B cell (primary cell): ENCODE measurements at regions not wholly inside any gene's neighbourhood (a gene's known extent, or its start where the extent isn't known, plus 50 kb on each side); places are given as distances from the start of the nearest gene placed in this dataset.

ENCODE experiments used
- EZH2 ChIP-seq: IDR thresholded peaks from 2 replicates; pipeline ENCODE4 v1.6.1; 2012; ENCODE audit warnings: borderline replicate concordance, low read depth, mild to moderate bottlenecking, moderate library complexity, low read length; ENCODE audit not compliant: insufficient read depth, poor library complexity, severe bottlenecking
- TF ChIP-seq, protein P1 (sequence below): fragments of 200-600 bp; IDR thresholded peaks from one replicate; pipeline ENCODE4 v1.8.0; 2022; ENCODE audit warnings: antibody characterized with exemption, mild to moderate bottlenecking

DNA sequence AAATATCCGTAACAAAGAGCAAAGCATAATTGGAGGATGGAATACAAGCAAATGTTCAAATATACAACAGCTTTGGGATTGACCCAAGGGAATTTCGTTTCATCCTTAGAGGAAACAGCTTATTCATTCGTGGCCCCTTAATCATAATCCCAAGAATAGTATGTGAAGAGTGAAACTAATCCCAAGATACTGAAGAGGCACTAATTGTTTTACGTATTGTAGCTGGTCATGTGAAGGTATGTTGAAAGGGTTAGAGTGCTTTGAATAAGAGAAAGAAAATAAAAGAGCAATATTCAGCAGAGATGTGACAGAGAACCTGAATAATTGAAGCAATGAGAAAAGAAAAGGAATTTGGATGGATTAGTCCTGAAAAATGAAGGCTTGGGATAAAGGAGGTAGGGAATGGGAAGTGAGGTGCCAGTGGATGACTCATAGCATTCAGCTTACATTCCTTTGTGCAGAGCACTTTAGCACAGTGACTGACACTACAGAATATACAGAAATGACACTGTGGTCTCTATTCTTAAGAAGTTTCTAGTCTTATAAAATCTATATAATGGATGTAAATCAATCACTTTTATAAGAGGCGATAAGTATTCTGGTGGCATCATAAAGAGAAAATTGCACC is 221.9 kb downstream of the TLR4 start:
- TF ChIP-seq, protein P1, sequence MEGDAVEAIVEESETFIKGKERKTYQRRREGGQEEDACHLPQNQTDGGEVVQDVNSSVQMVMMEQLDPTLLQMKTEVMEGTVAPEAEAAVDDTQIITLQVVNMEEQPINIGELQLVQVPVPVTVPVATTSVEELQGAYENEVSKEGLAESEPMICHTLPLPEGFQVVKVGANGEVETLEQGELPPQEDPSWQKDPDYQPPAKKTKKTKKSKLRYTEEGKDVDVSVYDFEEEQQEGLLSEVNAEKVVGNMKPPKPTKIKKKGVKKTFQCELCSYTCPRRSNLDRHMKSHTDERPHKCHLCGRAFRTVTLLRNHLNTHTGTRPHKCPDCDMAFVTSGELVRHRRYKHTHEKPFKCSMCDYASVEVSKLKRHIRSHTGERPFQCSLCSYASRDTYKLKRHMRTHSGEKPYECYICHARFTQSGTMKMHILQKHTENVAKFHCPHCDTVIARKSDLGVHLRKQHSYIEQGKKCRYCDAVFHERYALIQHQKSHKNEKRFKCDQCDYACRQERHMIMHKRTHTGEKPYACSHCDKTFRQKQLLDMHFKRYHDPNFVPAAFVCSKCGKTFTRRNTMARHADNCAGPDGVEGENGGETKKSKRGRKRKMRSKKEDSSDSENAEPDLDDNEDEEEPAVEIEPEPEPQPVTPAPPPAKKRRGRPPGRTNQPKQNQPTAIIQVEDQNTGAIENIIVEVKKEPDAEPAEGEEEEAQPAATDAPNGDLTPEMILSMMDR: no peak
- no peak for TF ChIP-seq EZH2
